HL-60 (cell line): ENCODE measurements at regions not wholly inside any gene's neighbourhood (a gene's known extent, or its start where the extent isn't known, plus 50 kb on each side); places are given as distances from the start of the nearest gene placed in this dataset.

Experiments used
- DNase-seq, 2 experiments: peaks; one replicate each; pipeline ENCODE4 v3.0.0-alpha.2; 2010 to 2020; ENCODE audit warnings: low read depth in 1 of 2, low spot score in 1 of 2
- H3K27ac ChIP-seq: fragments of 250-450 bp; sonication (Bioruptor Pico); replicated peaks from 2 replicates; pipeline ENCODE4 v1.5.1; 2020; ENCODE audit warnings: mild to moderate bottlenecking, moderate library complexity
- H3K27me3 ChIP-seq: fragments of 250-450 bp; sonication (Bioruptor Pico); 2 replicates; pipeline ENCODE4 v1.5.1; 2021; ENCODE audit warnings: mild to moderate bottlenecking, moderate library complexity; ENCODE audit not compliant: insufficient read depth, poor library complexity, severe bottlenecking
- H3K4me3 ChIP-seq: replicated peaks from 2 replicates; pipeline ENCODE4 v1.5.1; 2011; ENCODE audit warnings: mild to moderate bottlenecking, control low read depth, low read length; ENCODE audit not compliant: insufficient read depth
- CTCF ChIP-seq: IDR thresholded peaks from one replicate; pipeline ENCODE4 v1.5.1; 2011; ENCODE audit warnings: low read length, control low read depth, inconsistent platforms; ENCODE audit not compliant: insufficient read depth
- GABPA ChIP-seq: IDR thresholded peaks from 2 replicates; pipeline ENCODE4 v1.6.1; 2012; ENCODE audit warnings: low read depth
- POLR2AphosphoS5 ChIP-seq: IDR thresholded peaks from 2 replicates; pipeline ENCODE4 v1.6.1; 2012; ENCODE audit warnings: low read depth
- REST ChIP-seq: IDR thresholded peaks from 2 replicates; pipeline ENCODE4 v1.6.1; 2012; ENCODE audit warnings: low read depth; ENCODE audit not compliant: insufficient replicate concordance
- SPI1 ChIP-seq: IDR thresholded peaks from 2 replicates; pipeline ENCODE4 v1.6.1; 2012; ENCODE audit warnings: low read depth, mild to moderate bottlenecking, borderline replicate concordance

GRCh38 chr7:9186730-9187129 is 753.3 kb downstream of the NXPH1 start:
- TF ChIP-seq CTCF (no peak), GABPA (no peak), SPI1 (no peak), REST (no peak)
- Histone ChIP-seq H3K27ac (no peak overlapping the region), H3K27me3 (no peaks in the 10 kb centered on the region), H3K4me3 (no peak overlapping the region)
- no peak for DNase-seq

GRCh38 chr7:9189703-9190102 is 756.3 kb downstream of the NXPH1 start:
- no peak overlapping the region for H3K27ac ChIP-seq
- H3K4me3 ChIP-seq = no peak overlapping the region
- no peaks in the 10 kb centered on the region for H3K27me3 ChIP-seq
- no peak for DNase-seq
- TF ChIP-seq SPI1 = no peak
- no peak for TF ChIP-seq CTCF
- TF ChIP-seq REST = no peak
- no peak for TF ChIP-seq GABPA
- no peak for TF ChIP-seq POLR2AphosphoS5

GRCh38 chr7:9192969-9193368 is 759.6 kb downstream of the NXPH1 start:
- H3K27ac ChIP-seq = no peak overlapping the region
- no peaks in the 10 kb centered on the region for H3K27me3 ChIP-seq
- H3K4me3 ChIP-seq = no peak overlapping the region
- TF ChIP-seq GABPA = no peak
- no peak for TF ChIP-seq POLR2AphosphoS5
- TF ChIP-seq CTCF = no peak
- TF ChIP-seq REST = no peak
- no peak for TF ChIP-seq SPI1
- no peak for DNase-seq
